SK-N-SH treated with all-trans-retinoic acid at 6 μM for 48 hours (cell line): ENCODE measurements at regions not wholly inside any gene's neighbourhood (a gene's known extent, or its start where the extent isn't known, plus 50 kb on each side); places are given as distances from the start of the nearest gene placed in this dataset.

Source experiments
- ARNTL ChIP-seq: fragments of 450-650 bp; formaldehyde crosslinking; IDR thresholded peaks from 2 replicates; pipeline ENCODE4 v1.5.0; 2020; ENCODE audit warnings: low read depth, mild to moderate bottlenecking, moderate library complexity, borderline replicate concordance
- OSR1 ChIP-seq: fragments of 250-450 bp; sonication (Bioruptor Pico); IDR thresholded peaks from 2 replicates; pipeline ENCODE4 v1.8.0; 2022; ENCODE audit warnings: moderate library complexity, mild to moderate bottlenecking, inconsistent platforms
- PPARA ChIP-seq: fragments of 250-450 bp; sonication (Bioruptor Pico); IDR thresholded peaks from 2 replicates; pipeline ENCODE4 v1.5.0; 2020; ENCODE audit warnings: mild to moderate bottlenecking, borderline replicate concordance
- SNAI2 ChIP-seq: fragments of 250-450 bp; sonication (Bioruptor Pico); IDR thresholded peaks from 2 replicates; pipeline ENCODE4 v1.5.0; 2020; ENCODE audit warnings: mild to moderate bottlenecking, moderate library complexity
- TOX ChIP-seq: fragments of 250-450 bp; sonication (Bioruptor Pico); IDR thresholded peaks from 2 replicates; pipeline ENCODE4 v1.8.0; 2021; ENCODE audit warnings: mild to moderate bottlenecking, moderate library complexity, borderline replicate concordance
- ZFP3 ChIP-seq: fragments of 250-450 bp; sonication (Bioruptor Pico); IDR thresholded peaks from 2 replicates; pipeline ENCODE4 v1.5.0; 2020; ENCODE audit warnings: mild to moderate bottlenecking, moderate library complexity
- ZNF565 ChIP-seq: fragments of 450-650 bp; formaldehyde crosslinking; conservative IDR thresholded peaks from 2 replicates; pipeline ENCODE4 v1.5.0; 2020; ENCODE audit warnings: low read depth, mild to moderate bottlenecking, moderate library complexity
- TF ChIP-seq, protein P1 (sequence below): fragments of 250-450 bp; sonication (Bioruptor Pico); IDR thresholded peaks from 2 replicates; pipeline ENCODE4 v1.5.0; 2020; ENCODE audit warnings: mild to moderate bottlenecking, moderate library complexity
- TF ChIP-seq, protein P2 (sequence below): fragments of 250-450 bp; sonication (Bioruptor Pico); IDR thresholded peaks from 2 replicates; pipeline ENCODE4 v1.8.0; 2020; ENCODE audit warnings: mild to moderate bottlenecking, moderate library complexity, borderline replicate concordance

DNA sequence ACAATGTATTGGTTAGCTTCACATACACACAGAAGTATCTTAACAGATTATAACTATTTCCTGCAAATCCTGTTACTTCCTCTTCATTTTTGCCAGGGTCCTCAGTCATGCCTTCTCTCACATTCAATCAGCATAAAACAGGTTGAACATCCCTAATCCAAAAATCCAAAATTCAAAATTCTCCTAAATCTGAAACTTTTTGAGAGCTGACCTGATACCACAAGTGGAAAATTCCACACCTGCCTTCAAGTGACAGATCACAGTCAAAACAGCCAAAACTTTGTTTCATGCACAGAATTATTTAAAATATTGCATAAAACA is 62.9 kb upstream of the FBXO28 start:
- TF ChIP-seq OSR1 (no peak), SNAI2 (CRISPR knock-in tag) (no peak), PPARA (CRISPR knock-in tag) (no peak), ARNTL (CRISPR knock-in tag) (no peak), ZNF565 (CRISPR knock-in tag) (no peak), TOX (CRISPR knock-in tag) (no peak), ZFP3 (no peak)
- TF ChIP-seq, protein P1, sequence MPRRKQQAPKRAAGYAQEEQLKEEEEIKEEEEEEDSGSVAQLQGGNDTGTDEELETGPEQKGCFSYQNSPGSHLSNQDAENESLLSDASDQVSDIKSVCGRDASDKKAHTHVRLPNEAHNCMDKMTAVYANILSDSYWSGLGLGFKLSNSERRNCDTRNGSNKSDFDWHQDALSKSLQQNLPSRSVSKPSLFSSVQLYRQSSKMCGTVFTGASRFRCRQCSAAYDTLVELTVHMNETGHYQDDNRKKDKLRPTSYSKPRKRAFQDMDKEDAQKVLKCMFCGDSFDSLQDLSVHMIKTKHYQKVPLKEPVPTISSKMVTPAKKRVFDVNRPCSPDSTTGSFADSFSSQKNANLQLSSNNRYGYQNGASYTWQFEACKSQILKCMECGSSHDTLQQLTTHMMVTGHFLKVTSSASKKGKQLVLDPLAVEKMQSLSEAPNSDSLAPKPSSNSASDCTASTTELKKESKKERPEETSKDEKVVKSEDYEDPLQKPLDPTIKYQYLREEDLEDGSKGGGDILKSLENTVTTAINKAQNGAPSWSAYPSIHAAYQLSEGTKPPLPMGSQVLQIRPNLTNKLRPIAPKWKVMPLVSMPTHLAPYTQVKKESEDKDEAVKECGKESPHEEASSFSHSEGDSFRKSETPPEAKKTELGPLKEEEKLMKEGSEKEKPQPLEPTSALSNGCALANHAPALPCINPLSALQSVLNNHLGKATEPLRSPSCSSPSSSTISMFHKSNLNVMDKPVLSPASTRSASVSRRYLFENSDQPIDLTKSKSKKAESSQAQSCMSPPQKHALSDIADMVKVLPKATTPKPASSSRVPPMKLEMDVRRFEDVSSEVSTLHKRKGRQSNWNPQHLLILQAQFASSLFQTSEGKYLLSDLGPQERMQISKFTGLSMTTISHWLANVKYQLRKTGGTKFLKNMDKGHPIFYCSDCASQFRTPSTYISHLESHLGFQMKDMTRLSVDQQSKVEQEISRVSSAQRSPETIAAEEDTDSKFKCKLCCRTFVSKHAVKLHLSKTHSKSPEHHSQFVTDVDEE (CRISPR knock-in tag), result no peak
- TF ChIP-seq, protein P2, sequence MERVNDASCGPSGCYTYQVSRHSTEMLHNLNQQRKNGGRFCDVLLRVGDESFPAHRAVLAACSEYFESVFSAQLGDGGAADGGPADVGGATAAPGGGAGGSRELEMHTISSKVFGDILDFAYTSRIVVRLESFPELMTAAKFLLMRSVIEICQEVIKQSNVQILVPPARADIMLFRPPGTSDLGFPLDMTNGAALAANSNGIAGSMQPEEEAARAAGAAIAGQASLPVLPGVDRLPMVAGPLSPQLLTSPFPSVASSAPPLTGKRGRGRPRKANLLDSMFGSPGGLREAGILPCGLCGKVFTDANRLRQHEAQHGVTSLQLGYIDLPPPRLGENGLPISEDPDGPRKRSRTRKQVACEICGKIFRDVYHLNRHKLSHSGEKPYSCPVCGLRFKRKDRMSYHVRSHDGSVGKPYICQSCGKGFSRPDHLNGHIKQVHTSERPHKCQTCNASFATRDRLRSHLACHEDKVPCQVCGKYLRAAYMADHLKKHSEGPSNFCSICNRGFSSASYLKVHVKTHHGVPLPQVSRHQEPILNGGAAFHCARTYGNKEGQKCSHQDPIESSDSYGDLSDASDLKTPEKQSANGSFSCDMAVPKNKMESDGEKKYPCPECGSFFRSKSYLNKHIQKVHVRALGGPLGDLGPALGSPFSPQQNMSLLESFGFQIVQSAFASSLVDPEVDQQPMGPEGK (CRISPR knock-in tag), result no peak
